GM12878 (cell line): ENCODE measurements at regions not wholly inside any gene's neighbourhood (a gene's known extent, or its start where the extent isn't known, plus 50 kb on each side); places are given as distances from the start of the nearest gene placed in this dataset.

ENCODE experiments used
- ATAC-seq: fragments of 200-7000 bp; cut with Tn5 transposase; 3 replicates; pipeline ENCODE4 v1.9.1; 2020; ENCODE audit warnings: mild to moderate bottlenecking, moderate library complexity
- BruUV-seq: library from RNA; stranded (reverse); fragments of 400-500 nt; replicated peaks from 2 replicates; lab custom pipeline; 2021; lab: Mats Ljungman, UMichigan
- CTCF ChIA-PET: fragments of 300-600 bp; sonication (Branson Sonifier 250); formaldehyde crosslinking; extraction: SDS; loops from one replicate; lab custom pipeline; 2021; ENCODE audit warnings: inconsistent platforms; lab: Yijun Ruan, JAX
- POLR2A ChIA-PET: fragments of 350-600 bp; formaldehyde crosslinking; extraction: SDS; loops from one replicate; lab custom pipeline; 2021; ENCODE audit warnings: inconsistent platforms; lab: Charles Lee
- RAD21 ChIA-PET: fragments of 300-600 bp; sonication (Branson Sonifier 250); formaldehyde crosslinking; loops from one replicate; lab custom pipeline; 2023; ENCODE audit warnings: antibody characterized with exemption; ENCODE audit not compliant: unreplicated experiment; lab: Charles Lee
- SMC1A ChIA-PET: fragments of 300-600 bp; sonication (Branson Sonifier 250); formaldehyde crosslinking; loops from one replicate; lab custom pipeline; 2023; ENCODE audit not compliant: unreplicated experiment, uncharacterized antibody; lab: Charles Lee
- DNase-seq: peaks from one replicate; pipeline ENCODE4 v3.0.0-alpha.2; 2011; ENCODE audit warnings: low read depth, low spot score
- FAIRE-seq: peaks from 3 replicates; lab custom pipeline; 2011; peaks lifted over from hg19 to GRCh38; lab: Jason Lieb, UNC
- H2AFZ ChIP-seq: 2 replicates; pipeline ENCODE4 v1.6.0; 2011; ENCODE audit warnings: low read depth, low read length, control low read depth; ENCODE audit not compliant: control insufficient read depth
- H3K27ac ChIP-seq: 2 replicates; pipeline ENCODE4 v1.5.1; 2011; ENCODE audit warnings: control low read depth; ENCODE audit not compliant: control insufficient read depth, insufficient read depth
- H3K27me3 ChIP-seq, 2 experiments: replicated peaks in 1 of 2; 2 replicates each; pipeline versions ENCODE4 v1.6.0 to v1.6.1; 2011; ENCODE audit warnings: low read length in 1 of 2; ENCODE audit not compliant: control insufficient read depth in 2 of 2, insufficient read depth in 2 of 2
- H3K36me3 ChIP-seq, 2 experiments: 2 replicates each; pipeline ENCODE4 v1.5.1; 2011; ENCODE audit warnings: low read length in 1 of 2; ENCODE audit not compliant: control insufficient read depth in 2 of 2, insufficient read depth in 2 of 2
- H3K4me1 ChIP-seq: 2 replicates; pipeline ENCODE4 v1.6.1; 2011; ENCODE audit warnings: mild to moderate bottlenecking, low read length, moderate library complexity, mixed read lengths; ENCODE audit not compliant: control insufficient read depth, insufficient read depth
- H3K4me2 ChIP-seq: 2 replicates; pipeline ENCODE4 v1.6.0; 2011; ENCODE audit warnings: control low read depth; ENCODE audit not compliant: control insufficient read depth, insufficient read depth
- H3K4me3 ChIP-seq: fragments of 200-600 bp; sonication (generic); 2 replicates; pipeline ENCODE4 v1.5.1; 2016
- H3K79me2 ChIP-seq: 2 replicates; pipeline ENCODE4 v1.6.0; 2011; ENCODE audit warnings: low read length; ENCODE audit not compliant: control insufficient read depth, insufficient read depth
- H3K9ac ChIP-seq: 2 replicates; pipeline ENCODE4 v1.8.0; 2011; ENCODE audit warnings: low read length, control low read depth, mixed read lengths; ENCODE audit not compliant: control insufficient read depth, insufficient read depth
- H3K9me3 ChIP-seq: replicated peaks from 3 replicates; pipeline ENCODE4 v1.5.1; 2011; ENCODE audit warnings: mild to moderate bottlenecking, low read length; ENCODE audit not compliant: control insufficient read depth, insufficient read depth
- H4K20me1 ChIP-seq: 2 replicates; pipeline ENCODE4 v1.6.0; 2011; ENCODE audit not compliant: control insufficient read depth, insufficient read depth
- KDM1A ChIP-seq: fragments of 200-600 bp; sonication (generic); IDR thresholded peaks from 2 replicates; pipeline ENCODE4 v1.6.1; 2016; ENCODE audit warnings: borderline replicate concordance
- NBN ChIP-seq: fragments of 450-650 bp; IDR thresholded peaks from 2 replicates; pipeline ENCODE4 v1.6.1; 2016
- NFIC ChIP-seq: IDR thresholded peaks from 2 replicates; pipeline ENCODE4 v1.6.1; 2012; ENCODE audit warnings: low read depth, mild to moderate bottlenecking, inconsistent platforms, low read length, moderate library complexity
- RAD21 ChIP-seq: IDR thresholded peaks from 2 replicates; pipeline ENCODE4 v1.6.1; 2011; ENCODE audit warnings: mild to moderate bottlenecking, low read depth, low read length, moderate library complexity; ENCODE audit not compliant: insufficient read depth
- STAT1 ChIP-seq: fragments of 450-650 bp; conservative IDR thresholded peaks from 2 replicates; pipeline ENCODE4 v1.6.1; 2014; ENCODE audit warnings: antibody characterized with exemption, mild to moderate bottlenecking
- TCF7 ChIP-seq: IDR thresholded peaks from 2 replicates; pipeline ENCODE4 v1.6.1; 2014; ENCODE audit warnings: antibody characterized with exemption, borderline replicate concordance
- YBX1 ChIP-seq: fragments of 450-650 bp; IDR thresholded peaks from 2 replicates; pipeline ENCODE4 v1.6.1; 2016; ENCODE audit warnings: antibody characterized with exemption
- YY1 ChIP-seq: IDR thresholded peaks from 2 replicates; pipeline ENCODE4 v1.6.1; 2011; ENCODE audit warnings: low read depth, mild to moderate bottlenecking, low read length
- ZBED1 ChIP-seq: IDR thresholded peaks from 2 replicates; pipeline ENCODE4 v1.6.1; 2016; ENCODE audit warnings: borderline replicate concordance
- WGBS: methylation state at CpG from one replicate; pipeline ENCODE4 v1.1.6; 2016; ENCODE audit warnings: low lambda C conversion rate; ENCODE audit not compliant: insufficient replicate concordance, insufficient coverage; ENCODE audit errors: missing lambda C conversion rate; 5-methylcytosine and 5-hydroxymethylcytosine counted together
- in situ Hi-C: fragments of 300-500 bp; cut with MboI; formaldehyde crosslinking; loops from 9 replicates; pipeline ENCODE4 v1.14.3; 2018; ENCODE audit warnings: mixed read lengths
- intact Hi-C: fragments of 100-400 bp; cut with micrococcal nuclease; formaldehyde crosslinking; loops from one replicate; pipeline ENCODE4 v1.14.2; 2022; ENCODE audit not compliant: unreplicated experiment
- TF ChIP-seq, protein P1 (sequence below): fragments of 450-650 bp; conservative IDR thresholded peaks from 2 replicates; pipeline ENCODE4 v1.6.1; 2017; ENCODE audit warnings: mild to moderate bottlenecking, moderate library complexity

DNA sequence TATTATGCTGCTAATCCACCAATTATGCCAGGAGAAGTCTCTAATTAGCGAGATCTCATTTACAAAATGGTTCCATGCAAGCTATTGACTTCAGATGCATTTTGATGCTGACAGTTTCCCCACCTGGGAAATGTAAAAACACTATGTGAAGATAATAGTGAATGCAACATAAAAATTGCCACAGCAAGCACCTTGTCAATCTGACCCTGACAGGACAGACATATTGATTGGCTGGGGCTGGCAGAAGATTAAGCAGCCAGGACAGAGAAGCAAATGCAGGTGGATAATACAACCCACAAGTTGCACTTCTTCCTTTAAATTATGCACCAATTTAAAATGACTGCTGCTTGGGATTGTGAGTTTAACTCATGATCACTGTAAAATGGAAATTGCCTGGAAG is 642.8 kb upstream of the POT1 start:
- Histone ChIP-seq H4K20me1 (no peaks in the 10 kb centered on the region), H3K4me3 (no peak overlapping the region), H3K9me3 (no peaks in the 10 kb centered on the region), H3K27me3 (no peaks in the 10 kb centered on the region), H3K27ac (no peak overlapping the region), H3K4me2 (no peak overlapping the region), H3K79me2 (no peaks in the 10 kb centered on the region), H3K4me1 (no peaks in the 10 kb centered on the region), H3K9ac (no peak overlapping the region), H2AFZ (no peak overlapping the region), H3K36me3 (no peaks in the 10 kb centered on the region)
- 4% methylated on average over 1 of the region's 1 CpG for whole genome bisulfite sequencing
- no peak for DNase-seq
- ChIA-PET SMC1A (no interaction called here), RAD21 (no interaction called here), POLR2A (no interaction called here), CTCF (interaction anchor here (1.4 kb wide), 1 partner anchor 26 kb away, joined by 3 read pairs; no protein-coding TSS in a partner anchor)
- TF ChIP-seq YY1 (no peak), STAT1 (no peak), YBX1 (no peak), KDM1A (no peak), RAD21 (no peak), ZBED1 (no peak), TCF7 (no peak), NBN (no peak), NFIC (no peak)
- TF ChIP-seq, protein P1, sequence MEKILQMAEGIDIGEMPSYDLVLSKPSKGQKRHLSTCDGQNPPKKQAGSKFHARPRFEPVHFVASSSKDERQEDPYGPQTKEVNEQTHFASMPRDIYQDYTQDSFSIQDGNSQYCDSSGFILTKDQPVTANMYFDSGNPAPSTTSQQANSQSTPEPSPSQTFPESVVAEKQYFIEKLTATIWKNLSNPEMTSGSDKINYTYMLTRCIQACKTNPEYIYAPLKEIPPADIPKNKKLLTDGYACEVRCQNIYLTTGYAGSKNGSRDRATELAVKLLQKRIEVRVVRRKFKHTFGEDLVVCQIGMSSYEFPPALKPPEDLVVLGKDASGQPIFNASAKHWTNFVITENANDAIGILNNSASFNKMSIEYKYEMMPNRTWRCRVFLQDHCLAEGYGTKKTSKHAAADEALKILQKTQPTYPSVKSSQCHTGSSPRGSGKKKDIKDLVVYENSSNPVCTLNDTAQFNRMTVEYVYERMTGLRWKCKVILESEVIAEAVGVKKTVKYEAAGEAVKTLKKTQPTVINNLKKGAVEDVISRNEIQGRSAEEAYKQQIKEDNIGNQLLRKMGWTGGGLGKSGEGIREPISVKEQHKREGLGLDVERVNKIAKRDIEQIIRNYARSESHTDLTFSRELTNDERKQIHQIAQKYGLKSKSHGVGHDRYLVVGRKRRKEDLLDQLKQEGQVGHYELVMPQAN: no peak
- in situ Hi-C loops: no loop called here
- FAIRE-seq: no peak
- no TSS peak for BruUV-seq
- ATAC-seq: no peak
- intact Hi-C loops: no loop called here
